GM19351 (cell line): ENCODE measurements at regions not wholly inside any gene's neighbourhood (a gene's known extent, or its start where the extent isn't known, plus 50 kb on each side); places are given as distances from the start of the nearest gene placed in this dataset.
"Not testable (repeated sequence)": the region's sequence is repeated elsewhere in the genome, so short reads cannot be mapped to it uniquely, and the experiment has no call there.

Source experiments
- ATAC-seq: cut with Tn5 transposase; IDR thresholded peaks from one replicate; pipeline ENCODE4 v1.9.1; 2021; ENCODE audit warnings: mild to moderate bottlenecking, moderate library complexity; ENCODE audit not compliant: unreplicated experiment

DNA sequence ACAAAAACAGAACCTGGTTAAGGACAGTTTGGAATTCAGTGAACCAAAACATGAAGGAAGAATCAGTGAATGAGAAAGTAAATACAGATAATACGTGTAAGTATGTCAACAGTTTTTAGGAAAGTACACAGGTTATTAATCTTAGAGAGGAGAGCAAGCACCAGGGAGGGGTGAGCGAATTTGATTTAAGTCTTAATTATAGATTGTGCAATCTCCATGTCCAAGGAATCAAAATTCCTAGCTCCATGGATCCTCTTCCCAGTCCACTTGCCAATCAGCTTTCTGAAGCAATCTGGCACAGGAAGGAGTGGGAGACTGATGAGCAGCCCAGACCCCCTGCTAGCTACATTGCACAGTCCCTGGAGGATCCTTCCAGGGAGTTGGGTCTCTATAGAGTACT is 346.4 kb downstream of the SETD4 start:
- ATAC-seq: no peak

DNA sequence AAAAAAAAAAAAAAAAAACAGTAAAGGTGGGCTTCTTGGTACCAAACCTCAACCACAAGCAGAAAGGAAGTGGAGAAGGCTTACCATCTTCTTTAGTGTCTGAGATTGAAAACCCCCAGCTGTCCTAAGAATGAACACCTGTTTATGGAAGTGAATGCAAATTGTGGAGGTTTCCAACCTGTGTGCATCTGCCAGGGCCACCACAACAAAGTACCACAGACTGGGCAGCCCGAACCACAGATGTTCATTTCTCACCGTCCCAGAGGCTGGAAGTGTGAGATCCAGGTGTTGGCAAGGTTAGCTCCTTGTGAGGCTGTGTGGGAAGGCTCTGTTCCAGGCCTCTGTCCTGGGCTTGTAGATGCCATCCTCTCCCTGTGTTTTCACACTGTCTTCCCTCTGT is 348.7 kb downstream of the SETD4 start:
- no peak for ATAC-seq

- ATAC-seq: no peak
Observed at GRCh38 chr21:35711213-35711612, 349.1 kb downstream of the SETD4 start.

DNA sequence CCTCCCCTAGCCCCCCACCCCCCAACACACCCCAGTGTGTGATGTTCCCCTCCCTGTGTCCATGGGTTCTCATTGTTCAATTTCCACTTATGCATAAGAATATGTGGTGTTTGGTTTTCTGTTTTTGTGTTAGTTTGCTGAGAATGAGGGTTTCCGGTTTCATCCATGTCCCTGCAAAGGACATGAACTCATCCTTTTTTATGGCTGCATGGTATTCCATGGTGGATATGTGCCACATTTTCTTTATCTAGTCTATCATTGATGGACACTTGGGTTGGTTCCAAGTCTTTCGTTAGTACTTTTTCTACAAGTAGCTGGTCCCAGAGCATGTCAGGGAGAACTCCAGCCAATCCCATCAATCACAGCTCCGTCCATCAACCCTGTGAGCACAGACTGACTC is 350.3 kb downstream of the SETD4 start:
- not testable (repeated sequence) for ATAC-seq

DNA sequence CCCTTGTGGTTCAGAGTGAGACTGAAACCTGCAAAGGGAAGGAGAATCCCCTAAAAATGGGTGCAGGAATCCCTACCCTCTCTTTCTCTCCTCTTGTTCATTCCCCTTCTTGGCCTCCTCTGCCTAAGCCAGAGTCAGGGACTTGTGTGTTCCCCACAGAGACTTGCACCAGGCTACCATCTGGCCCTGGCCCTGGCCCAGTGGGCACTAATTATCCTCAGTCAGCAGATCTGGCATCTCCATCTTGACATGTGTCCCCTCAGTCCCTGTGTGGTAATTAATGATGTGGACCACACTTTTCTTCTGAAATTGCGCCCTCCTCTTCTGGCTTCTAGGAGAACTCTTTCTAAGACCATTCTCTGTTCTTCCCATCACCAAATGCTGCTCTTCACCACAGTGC is 354.4 kb downstream of the SETD4 start:
- no peak for ATAC-seq

DNA sequence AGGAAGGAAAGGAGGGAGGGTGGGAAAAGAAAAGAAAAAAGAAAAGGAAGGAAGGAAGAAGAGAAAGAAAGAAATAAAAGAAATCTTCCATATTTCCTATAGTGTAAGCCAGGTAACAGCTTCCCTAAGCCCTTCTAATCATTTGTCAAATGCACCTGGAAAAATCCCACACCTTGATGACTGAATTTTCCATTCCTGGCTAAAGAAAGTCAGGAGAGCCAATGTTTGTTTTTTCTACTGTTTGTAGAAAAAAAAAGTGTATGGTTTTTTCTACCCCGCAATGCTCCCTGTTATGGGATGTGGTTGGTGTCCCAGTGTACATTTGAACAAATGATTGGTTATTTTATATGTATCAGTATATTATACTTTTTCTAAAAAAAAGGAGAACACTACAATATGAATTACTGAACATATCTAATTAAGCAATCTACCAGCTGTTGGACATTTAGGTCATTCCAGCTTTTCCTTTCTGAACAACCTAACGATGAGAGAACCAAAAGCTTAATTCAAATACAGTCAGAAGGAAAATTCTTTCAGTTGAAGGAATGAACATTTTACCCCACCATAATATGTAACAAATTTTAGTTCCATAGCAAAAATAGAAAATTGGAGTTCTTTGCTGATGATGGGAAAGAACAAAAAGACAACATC is 355.0 kb downstream of the SETD4 start:
- no peak for ATAC-seq

DNA sequence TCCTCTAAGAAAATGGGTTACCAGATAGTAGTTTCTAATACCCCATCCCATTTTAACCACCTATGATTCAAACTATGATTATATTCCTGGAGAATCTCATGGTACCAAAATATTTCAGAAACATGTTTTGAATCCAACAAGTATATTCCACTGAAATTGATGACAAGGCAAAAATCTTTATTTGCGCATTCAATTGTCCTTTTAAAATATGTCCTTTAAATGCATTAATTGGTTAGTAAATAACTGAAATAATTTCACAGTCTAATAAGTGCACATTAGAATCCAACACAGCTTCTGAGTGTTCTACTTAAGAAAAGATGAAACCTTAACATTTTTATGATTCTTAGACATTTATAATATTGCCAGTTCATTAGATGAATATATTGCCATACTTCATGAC is 356.6 kb downstream of the SETD4 start:
- ATAC-seq: no peak

GRCh38 chr21:35699361-35699760 is 361.0 kb downstream of the SETD4 start:
- no peak for ATAC-seq

DNA sequence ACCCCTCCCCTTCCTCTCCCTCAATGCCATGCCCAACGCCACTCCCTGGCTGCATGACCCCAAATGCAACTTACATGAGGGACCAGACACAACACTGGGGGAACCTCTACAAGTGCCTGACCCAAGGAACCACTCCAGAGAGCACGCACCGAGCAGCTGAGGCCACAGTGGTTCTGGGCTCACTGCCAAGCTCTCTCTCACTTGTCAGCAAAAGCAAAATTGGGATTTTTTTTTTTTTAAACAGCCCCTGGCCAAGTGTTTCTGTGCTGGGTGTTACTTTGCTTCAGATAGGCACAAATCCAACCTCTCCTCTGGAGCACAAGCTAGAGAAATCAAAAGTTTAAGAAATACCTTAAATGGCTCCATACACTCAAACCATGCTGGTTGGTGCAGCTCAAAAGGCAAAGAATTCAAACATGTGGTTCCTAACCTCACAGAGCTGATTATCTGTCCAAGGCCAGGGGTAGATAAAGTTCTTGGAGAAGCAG is 363.0 kb downstream of the SETD4 start:
- no peak for ATAC-seq

DNA sequence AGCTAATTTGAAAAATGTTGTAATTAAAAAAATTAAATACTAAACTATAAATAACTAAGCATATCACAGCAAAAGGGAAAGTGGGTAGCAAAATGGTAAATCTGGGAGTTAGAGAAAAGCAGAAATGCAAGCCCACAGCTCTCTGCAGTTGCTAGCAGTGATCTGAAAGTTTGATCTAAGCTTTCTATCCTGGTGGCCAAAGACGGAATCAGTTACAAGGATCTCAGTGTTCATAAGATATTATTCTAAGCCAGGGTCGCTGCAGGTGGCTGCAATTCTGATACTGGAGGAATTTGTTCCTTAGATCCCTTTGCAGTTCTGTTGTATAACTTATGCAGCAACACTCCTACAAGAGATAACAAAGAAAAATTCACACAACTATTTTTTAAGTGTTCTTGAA is 363.7 kb downstream of the SETD4 start:
- no peak for ATAC-seq

DNA sequence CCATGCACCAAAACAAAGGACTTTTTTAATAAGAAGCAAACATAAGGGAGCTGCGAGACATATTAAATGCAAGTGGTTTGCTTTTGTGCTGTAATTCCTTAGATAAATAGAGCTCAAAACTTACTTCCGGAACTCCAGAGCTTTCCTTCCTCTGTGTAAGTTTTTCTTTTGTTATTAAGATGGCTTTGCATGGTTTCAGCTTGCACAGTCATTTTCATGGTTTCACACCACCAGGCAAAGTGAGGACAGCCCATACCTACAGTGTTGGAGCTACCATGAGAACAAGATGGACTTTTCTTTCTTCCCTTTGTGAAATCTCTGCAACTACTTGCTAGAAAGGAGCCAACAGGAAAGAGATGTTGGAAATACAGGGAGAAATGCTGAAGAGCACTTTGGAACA is 368.0 kb downstream of the SETD4 start:
- ATAC-seq: peak; percentile 47

DNA sequence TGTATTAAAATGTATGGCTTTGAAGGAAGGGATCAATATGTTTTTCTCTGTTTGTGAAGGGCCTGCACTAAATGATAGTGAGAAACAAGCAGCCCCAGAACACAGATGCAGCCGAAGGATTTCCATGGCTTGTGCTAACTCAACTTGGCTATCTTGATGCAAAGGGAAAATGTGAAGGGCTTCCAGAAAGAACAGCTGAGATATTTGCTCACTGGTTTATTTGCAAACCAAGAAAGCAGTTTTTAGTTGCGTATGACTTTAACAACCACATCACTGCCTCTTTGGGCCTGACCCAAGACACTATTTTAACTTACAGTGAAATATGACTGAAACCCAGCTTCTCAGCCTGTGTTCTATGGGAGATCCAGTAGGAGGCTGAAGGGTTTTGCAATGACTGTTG is 369.9 kb downstream of the SETD4 start:
- ATAC-seq: no peak

DNA sequence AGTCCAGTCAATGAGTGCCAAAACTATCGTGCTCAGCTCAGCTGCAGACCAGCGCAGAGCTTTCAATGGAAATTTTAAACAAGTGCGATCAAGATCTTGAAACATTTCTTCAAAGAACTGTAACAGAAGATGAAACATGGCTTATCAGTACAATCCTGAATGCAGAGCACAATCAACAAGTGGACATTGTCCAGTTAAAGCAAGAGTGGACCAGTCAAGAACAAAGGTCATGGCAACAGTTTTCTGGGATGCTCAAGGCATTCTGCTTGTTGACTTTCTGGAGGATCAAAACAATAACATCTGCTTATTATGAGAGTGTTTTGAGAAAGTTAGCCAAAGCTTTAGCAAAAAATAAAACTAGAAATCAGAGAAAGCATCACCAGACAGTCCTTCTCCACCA is 374.2 kb downstream of the SETD4 start:
- no peak for ATAC-seq

GRCh38 chr21:35683664-35684304 is 376.5 kb downstream of the SETD4 start:
- no peak for ATAC-seq

DNA sequence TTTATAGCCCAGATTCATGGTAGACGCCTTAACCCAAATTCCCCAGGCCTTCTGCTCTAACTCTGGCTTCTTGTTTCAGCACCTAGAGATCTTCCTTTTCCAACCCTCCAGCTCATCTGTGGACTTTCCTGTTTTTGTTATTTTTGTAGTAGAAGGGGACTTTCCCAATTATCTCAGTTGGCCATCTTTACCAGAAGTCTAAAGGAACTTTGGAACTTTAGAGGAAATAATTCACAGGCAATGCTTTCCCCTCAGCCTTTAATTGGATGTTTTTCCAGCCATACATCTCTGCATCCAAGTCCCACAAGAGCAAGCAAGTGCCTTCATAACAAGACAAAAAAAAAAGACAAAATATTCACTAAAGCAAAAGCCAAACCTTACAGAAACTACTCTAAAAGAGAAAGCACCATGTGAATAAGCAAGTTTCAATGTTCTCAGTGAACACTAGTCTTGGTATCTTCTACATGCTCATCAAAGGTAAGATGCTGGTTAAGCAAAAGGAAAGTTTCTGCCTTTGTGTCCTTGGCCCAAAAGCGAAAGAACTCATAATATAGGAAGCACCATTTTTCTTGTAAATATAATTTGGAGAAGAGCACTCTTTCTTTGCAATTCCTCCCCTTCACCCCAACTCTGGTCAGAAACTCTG is 377.3 kb downstream of the SETD4 start:
- ATAC-seq: no peak

DNA sequence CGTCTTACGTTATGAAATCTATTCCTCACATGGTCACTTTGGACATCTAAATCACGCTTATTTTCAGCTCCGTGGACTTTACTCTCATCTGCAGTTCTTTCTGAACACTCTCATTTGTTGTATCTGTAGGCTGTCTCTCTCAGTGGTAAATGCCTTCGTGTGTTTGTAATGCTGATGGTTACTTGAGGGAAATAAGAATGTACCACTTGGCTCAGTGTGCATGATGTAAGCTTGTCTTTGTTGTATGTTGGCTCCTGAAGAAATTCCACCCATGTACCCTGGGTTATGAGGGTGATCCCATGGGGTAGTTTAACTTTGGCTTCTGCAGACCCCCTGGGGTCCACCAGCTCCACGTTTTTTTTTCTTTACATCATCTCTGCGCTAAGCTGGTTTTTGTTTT is 378.4 kb downstream of the SETD4 start:
- no peak for ATAC-seq

DNA sequence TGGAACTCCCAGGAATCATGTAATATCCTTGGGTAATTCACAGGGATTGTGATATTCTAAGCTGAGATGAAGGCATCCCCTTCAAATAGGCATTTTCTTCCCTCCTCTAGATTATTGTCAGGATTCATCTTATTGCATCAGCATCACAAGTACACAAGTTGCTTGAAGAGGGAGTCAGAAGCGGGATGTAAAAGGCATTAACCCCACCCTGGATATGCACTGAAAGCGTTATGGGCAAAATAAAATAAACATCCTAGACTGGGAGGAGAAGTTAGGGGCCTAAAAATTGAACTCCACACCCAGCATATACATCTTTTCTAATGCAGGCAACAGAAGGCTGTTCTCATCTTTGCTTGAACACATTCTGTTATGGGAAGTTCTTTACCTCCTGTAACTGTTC is 381.2 kb downstream of the SETD4 start:
- ATAC-seq: no peak

DNA sequence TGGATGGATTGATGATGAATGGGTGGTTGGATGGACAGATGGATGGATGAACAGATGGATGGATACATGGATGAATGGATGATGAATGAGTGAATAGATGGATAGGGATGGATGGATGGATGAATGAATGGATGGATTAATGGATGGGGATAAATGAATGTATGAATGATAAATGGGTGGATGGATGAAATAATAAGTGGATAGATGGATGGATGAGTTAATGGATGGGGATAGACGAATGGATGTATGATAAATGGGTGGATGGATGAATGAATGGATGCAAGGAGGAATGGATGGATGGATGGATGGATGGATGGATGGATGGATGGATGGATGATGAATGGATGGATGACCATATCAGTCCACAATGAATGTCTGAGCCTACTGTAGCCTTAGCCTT is 381.9 kb downstream of the SETD4 start:
- no peak for ATAC-seq

DNA sequence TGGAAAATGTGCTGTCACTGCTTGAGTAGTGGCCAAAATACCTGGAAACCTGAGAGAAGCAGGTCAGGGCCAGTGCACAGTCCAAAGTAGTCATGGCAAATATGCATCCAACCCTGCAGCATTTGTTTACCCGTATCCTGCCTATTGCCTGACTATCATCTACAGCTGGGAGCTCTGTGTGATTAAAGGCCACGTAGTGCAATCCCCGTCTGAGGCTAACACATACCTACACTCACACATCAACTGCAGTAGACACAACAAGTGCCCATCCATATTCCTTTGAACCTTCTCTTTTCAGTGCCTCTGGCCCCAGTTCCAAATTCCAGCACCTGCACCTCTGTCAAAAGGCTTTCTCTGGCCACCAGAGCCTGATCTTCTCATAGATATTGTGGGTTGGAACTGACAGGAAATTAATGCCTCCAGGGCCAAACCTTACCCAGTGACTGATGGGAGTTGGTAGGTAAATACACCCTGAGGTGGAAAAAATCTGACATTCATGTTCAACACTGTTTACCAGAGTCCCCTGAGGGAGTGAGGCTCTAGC is 383.0 kb downstream of the SETD4 start:
- ATAC-seq: no peak

DNA sequence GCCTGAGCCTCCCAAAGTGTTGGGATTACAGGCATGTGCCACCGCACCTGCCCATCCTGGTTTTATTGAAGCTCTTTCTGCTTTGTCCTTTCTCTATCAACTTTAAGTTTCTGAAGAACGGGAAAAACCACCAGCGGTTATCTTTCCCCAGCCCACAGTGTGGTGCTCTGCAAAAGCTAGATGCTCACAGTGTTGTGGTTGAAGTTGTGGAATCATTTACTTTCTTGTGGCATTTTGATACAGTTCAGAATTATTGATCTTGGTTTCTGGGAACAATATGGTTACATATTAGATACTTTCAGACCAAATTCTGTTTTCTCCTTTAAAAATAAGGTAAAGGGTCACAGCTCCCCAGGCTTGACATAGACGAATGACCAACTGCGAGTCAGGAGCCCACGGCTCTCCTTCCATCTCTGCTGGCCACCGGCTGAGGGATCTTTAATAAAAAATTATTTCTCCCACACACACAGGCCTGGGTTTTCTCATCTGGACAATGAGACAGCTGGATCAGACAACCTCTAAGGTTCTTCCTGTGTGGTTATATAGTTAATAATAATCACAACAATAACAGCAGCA is 385.3 kb downstream of the SETD4 start:
- no peak for ATAC-seq

- ATAC-seq: no peak
Observed at GRCh38 chr21:35674091-35674671, 386.1 kb downstream of the SETD4 start.
